SK-N-MC (cell line): ENCODE measurements at regions not wholly inside any gene's neighbourhood (a gene's known extent, or its start where the extent isn't known, plus 50 kb on each side); places are given as distances from the start of the nearest gene placed in this dataset.

ENCODE experiments used
- DNase-seq: peaks from one replicate; pipeline ENCODE4 v3.0.0-alpha.2; 2011; ENCODE audit warnings: low read depth, low spot score
- H3K27ac ChIP-seq: fragments of 200-600 bp; sonication (generic); 2 replicates; pipeline ENCODE4 v1.5.1; 2016; ENCODE audit warnings: mixed run types
- H3K36me3 ChIP-seq: fragments of 200-600 bp; sonication (generic); 2 replicates; pipeline ENCODE4 v1.6.1; 2017; ENCODE audit warnings: antibody characterized with exemption, low read length, mixed read lengths; ENCODE audit not compliant: insufficient read depth
- H3K4me3 ChIP-seq: fragments of 200-600 bp; sonication (generic); 2 replicates; pipeline ENCODE4 v1.5.1; 2016
- H3K9ac ChIP-seq: fragments of 200-600 bp; sonication (generic); 2 replicates; pipeline ENCODE4 v1.8.0; 2017; ENCODE audit warnings: mixed run types, mixed read lengths; ENCODE audit not compliant: insufficient read length
- H3K9me3 ChIP-seq: fragments of 200-600 bp; sonication (generic); 2 replicates; pipeline ENCODE4 v1.6.1; 2017; ENCODE audit warnings: low read depth, mild to moderate bottlenecking, antibody characterized with exemption, low read length, moderate library complexity, mixed read lengths
- EZH2 ChIP-seq: fragments of 200-600 bp; sonication (generic); IDR thresholded peaks from one replicate; pipeline ENCODE4 v1.6.1; 2017; ENCODE audit warnings: antibody characterized with exemption
- FOXP2 ChIP-seq: optimal IDR thresholded peaks from 2 replicates; pipeline ENCODE3; 2011; ENCODE audit warnings: mild to moderate bottlenecking, moderate library complexity; ENCODE audit not compliant: insufficient read depth; ENCODE audit errors: extremely low read length, control extremely low read depth
- POLR2AphosphoS5 ChIP-seq: IDR thresholded peaks from 2 replicates; pipeline ENCODE4 v1.6.1; 2012; ENCODE audit warnings: mild to moderate bottlenecking, low read depth, low read length, borderline replicate concordance

- Histone ChIP-seq H3K9ac (no peak overlapping the region), H3K27ac (no peak overlapping the region), H3K9me3 (no peaks in the 10 kb centered on the region), H3K36me3 (no peaks in the 10 kb centered on the region), H3K4me3 (no peak overlapping the region)
- DNase-seq = no peak
- TF ChIP-seq FOXP2 = no peak
- no peak for TF ChIP-seq EZH2
- no peak for TF ChIP-seq POLR2AphosphoS5
Observed at GRCh38 chr12:77243345-77243744, 178.0 kb upstream of the E2F7 start.

DNA sequence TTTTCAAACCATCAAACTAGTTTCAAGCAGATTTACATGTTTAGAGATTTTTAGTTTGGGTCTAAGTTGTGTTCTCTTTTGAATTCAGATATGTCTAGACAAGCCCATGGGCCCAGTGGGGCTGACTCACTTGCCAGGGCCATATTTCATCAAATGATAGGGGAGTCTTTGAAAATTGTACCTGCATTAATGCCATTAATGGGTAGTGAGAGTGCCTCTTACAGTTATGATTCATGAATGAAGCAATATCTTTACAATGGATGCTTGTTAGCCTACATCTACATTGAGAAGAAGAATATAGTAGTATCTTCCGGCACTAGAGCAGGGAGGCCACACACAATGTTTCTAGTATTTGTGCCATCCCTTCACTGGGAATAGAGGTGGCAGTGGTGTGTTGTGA is 174.2 kb upstream of the E2F7 start:
- no peak overlapping the region for H3K4me3 ChIP-seq
- no peak for DNase-seq
- H3K27ac ChIP-seq = no peak overlapping the region
- no peaks in the 10 kb centered on the region for H3K9me3 ChIP-seq
- no peaks in the 10 kb centered on the region for H3K36me3 ChIP-seq
- TF ChIP-seq FOXP2 = no peak
- TF ChIP-seq EZH2 = no peak
- no peak for TF ChIP-seq POLR2AphosphoS5
- H3K9ac ChIP-seq = no peak overlapping the region

GRCh38 chr12:77238335-77238734 is 173.0 kb upstream of the E2F7 start:
- TF ChIP-seq EZH2 (no peak), FOXP2 (no peak), POLR2AphosphoS5 (no peak)
- no peak overlapping the region for H3K4me3 ChIP-seq
- H3K27ac ChIP-seq = no peak overlapping the region
- no peak overlapping the region for H3K9ac ChIP-seq
- no peaks in the 10 kb centered on the region for H3K9me3 ChIP-seq
- DNase-seq = no peak
- H3K36me3 ChIP-seq = no peaks in the 10 kb centered on the region

GRCh38 chr12:77237896-77238295 is 172.5 kb upstream of the E2F7 start:
- Histone ChIP-seq H3K4me3 (no peak overlapping the region), H3K36me3 (no peaks in the 10 kb centered on the region), H3K9me3 (no peaks in the 10 kb centered on the region), H3K9ac (no peak overlapping the region), H3K27ac (no peak overlapping the region)
- no peak for DNase-seq
- TF ChIP-seq EZH2 = no peak
- no peak for TF ChIP-seq POLR2AphosphoS5
- TF ChIP-seq FOXP2 = no peak

DNA sequence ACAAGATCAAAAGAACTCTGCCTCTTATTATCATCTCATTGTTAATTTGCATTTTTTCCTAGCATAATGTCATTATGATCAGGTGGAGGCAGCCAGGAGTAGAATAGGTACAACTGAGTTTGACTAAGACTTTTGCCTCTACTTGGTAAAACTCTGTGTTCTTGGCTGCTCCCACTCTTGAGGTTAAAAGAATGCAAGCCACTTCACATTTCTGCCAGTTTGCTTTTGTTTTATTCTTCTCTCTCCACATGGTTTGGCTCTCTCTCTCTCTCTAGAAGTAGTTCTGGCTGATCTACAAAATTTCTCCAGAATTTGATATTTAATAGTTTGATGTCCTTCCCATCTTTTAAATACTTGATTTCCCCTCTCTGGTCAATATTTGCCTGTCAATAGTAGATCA is 170.7 kb upstream of the E2F7 start:
- DNase-seq = no peak
- H3K9me3 ChIP-seq = no peaks in the 10 kb centered on the region

DNA sequence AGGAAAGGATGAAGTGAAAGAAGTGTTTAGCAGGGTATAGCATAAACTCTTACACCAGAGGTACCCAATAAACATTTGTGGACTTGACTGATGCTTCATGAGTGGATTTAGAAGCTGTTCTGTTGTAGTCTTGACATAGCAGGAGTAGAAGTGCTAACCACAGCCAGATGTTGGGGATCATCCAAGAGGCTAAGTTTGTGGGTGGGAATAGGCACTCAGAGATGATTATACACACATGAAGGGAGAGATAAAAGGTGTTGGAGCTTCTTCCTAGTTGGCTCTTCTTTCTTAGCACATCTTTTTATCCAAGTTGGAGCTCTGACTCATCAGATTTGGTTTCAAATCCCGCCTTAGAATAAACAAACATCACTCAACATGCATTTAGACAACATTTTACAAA is 166.7 kb upstream of the E2F7 start:
- peak overlapping the region; percentile 85 for H3K27ac ChIP-seq

More for the DNA sequence above, 170.7 kb upstream of the E2F7 start:
- H3K36me3 ChIP-seq = no peaks in the 10 kb centered on the region
- H3K27ac ChIP-seq = no peak overlapping the region
- no peak overlapping the region for H3K4me3 ChIP-seq
- H3K9ac ChIP-seq = no peak overlapping the region
- TF ChIP-seq FOXP2 (no peak), EZH2 (no peak), POLR2AphosphoS5 (no peak)

DNA sequence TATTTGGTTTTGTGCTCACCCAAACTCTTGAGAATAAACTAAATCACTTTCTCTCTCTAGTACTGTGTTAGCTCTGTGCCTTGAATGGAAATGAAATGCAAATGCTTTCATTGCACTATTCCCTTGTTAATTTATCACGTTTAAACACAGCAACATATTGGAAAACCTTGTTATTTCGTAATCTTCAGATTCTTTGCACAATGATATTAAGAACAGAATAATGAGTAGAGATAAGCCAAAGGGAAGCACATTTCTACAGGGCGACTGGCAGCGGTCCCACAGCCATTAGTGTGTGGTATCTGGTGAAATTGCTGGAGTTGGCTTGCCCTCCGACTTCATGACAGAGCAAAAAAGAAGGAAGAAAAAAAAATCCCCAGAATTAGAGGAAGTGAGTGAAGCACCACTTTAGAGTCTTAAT is 166.1 kb upstream of the E2F7 start:
- Histone ChIP-seq H3K27ac (peak overlapping the region; percentile 85), H3K9ac (peak overlapping the region; percentile 34)
- TF ChIP-seq FOXP2 (peak; percentile 78), EZH2 (no peak), POLR2AphosphoS5 (peak; percentile 35; the same call in 1 of the 2 replicates)

More for the DNA sequence above, 166.7 kb upstream of the E2F7 start:
- Histone ChIP-seq H3K9ac (no peak overlapping the region), H3K36me3 (no peaks in the 10 kb centered on the region), H3K4me3 (peak overlapping the region; percentile 69), H3K9me3 (no peaks in the 10 kb centered on the region)
- TF ChIP-seq EZH2 (no peak), POLR2AphosphoS5 (no peak), FOXP2 (no peak)
- DNase-seq = no peak

GRCh38 chr12:77229640-77230442 is 164.5 kb upstream of the E2F7 start:
- no peak overlapping the region for H3K9ac ChIP-seq
- TF ChIP-seq FOXP2 = no peak
- TF ChIP-seq POLR2AphosphoS5 = no peak
- no peak for TF ChIP-seq EZH2
- no peaks in the 10 kb centered on the region for H3K9me3 ChIP-seq
- H3K36me3 ChIP-seq = no peaks in the 10 kb centered on the region
- H3K27ac ChIP-seq = no peak overlapping the region
- no peak for DNase-seq
- peak overlapping the region; percentile 26; the same call in 1 of the 2 replicates for H3K4me3 ChIP-seq

More for the DNA sequence above, 166.1 kb upstream of the E2F7 start:
- Histone ChIP-seq H3K4me3 (peak overlapping the region; percentile 69), H3K9me3 (no peaks in the 10 kb centered on the region), H3K36me3 (no peaks in the 10 kb centered on the region)
- DNase-seq = peak; percentile 94
